ENCODE measurements at regions not wholly inside any gene's neighbourhood (a gene's known extent, or its start where the extent isn't known, plus 50 kb on each side); places are given as distances from the start of the nearest gene placed in this dataset.
"Not testable (repeated sequence)": the region's sequence is repeated elsewhere in the genome, so short reads cannot be mapped to it uniquely, and the experiment has no call there.

DNA sequence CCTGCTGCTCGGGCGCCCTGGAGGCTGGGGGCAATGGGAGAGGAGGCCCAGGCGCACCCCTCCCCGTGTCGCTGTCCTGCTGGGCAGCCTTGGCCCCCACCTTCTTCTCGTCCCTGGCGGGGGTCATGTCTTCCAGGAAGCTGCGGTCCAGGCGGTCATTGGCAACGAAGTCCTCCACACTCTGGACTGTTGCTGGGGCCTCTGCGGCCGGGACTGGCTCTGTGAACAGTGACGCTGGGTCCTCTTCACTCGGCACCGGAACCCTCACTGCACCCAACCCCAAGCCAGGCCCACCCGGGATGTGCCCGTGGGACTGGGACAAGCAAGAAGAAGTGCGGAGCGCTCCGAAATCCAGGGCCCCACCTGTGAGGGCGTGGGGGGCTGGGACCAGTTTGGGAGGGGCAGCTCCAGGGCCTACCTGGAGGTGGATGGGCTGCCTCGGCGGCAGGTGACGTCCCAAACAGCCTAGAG lies 308.0 kb downstream of the CCDC74A start:
- no peak overlapping the region for H3K4me3 ChIP-seq (ENCODE audit: low read depth, low read length)
- TF ChIP-seq, protein P1, sequence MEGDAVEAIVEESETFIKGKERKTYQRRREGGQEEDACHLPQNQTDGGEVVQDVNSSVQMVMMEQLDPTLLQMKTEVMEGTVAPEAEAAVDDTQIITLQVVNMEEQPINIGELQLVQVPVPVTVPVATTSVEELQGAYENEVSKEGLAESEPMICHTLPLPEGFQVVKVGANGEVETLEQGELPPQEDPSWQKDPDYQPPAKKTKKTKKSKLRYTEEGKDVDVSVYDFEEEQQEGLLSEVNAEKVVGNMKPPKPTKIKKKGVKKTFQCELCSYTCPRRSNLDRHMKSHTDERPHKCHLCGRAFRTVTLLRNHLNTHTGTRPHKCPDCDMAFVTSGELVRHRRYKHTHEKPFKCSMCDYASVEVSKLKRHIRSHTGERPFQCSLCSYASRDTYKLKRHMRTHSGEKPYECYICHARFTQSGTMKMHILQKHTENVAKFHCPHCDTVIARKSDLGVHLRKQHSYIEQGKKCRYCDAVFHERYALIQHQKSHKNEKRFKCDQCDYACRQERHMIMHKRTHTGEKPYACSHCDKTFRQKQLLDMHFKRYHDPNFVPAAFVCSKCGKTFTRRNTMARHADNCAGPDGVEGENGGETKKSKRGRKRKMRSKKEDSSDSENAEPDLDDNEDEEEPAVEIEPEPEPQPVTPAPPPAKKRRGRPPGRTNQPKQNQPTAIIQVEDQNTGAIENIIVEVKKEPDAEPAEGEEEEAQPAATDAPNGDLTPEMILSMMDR (IDR thresholded peaks at IDR 0.05; ENCODE audit: insufficient read depth, low read depth, low read length, missing control alignments): no peak
- no peak for DNase-seq (ENCODE audit: low read depth)

DNA sequence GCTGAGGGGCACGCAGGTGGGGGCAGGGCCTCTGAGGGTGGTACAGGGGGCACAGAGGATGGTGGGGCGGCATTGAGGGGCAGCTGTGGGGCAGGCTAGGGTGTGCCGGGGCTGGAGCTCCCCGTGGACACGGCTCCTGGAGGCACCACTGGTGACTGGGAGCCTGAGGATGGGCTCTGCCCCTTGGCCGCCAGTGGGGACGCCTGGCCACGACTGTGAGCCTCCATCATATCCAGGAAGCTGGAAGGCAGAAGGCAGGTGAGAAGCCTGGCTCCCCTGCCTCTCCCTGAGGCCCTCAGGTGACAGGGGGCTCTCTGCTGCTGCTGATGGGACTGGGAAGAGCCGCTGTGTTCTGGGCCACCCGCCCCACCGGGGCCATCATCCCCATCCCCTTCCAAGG lies 308.4 kb downstream of the CCDC74A start:
- DNase-seq (ENCODE audit: low read depth); H3K4me3 ChIP-seq (ENCODE audit: low read depth, low read length): not testable (repeated sequence)

DNA sequence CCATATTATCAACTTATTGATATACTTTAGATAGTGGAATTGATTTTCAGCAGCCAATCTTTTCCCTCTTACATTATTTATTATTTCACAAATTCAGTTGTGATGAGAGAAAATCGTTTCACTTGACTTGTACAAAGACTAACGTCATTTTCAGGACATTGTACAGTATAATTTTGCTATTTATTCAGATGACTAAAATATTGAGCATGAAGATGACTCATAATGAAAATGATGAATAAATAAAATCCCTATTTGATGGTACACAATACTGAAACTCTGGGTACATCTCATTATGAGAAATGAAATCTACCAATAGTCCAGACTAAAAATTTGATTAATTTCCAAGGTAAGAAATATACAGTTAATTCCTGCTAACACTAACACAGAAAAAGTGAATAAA lies 316.4 kb downstream of the CCDC74A start:
- H3K4me3 ChIP-seq (ENCODE audit: low read depth, low read length); DNase-seq (ENCODE audit: low read depth): not testable (repeated sequence)

- not testable (repeated sequence) for DNase-seq (ENCODE audit: low read depth)
Observed at GRCh38 chr2:131856202-131856601, 305.6 kb downstream of the ANKRD30BL start.

GRCh38 chr2:131858197-131858596 lies 303.6 kb downstream of the ANKRD30BL start:
- H3K4me3 ChIP-seq (ENCODE audit: low read depth, low read length); DNase-seq (ENCODE audit: low read depth): not testable (repeated sequence)

More at GRCh38 chr2:131856202-131856601, 305.6 kb downstream of the ANKRD30BL start:
- not testable (repeated sequence) for H3K4me3 ChIP-seq (ENCODE audit: low read depth, low read length)

All from GM12865 (cell line).